AG04450 (cell line): ENCODE measurements at regions not wholly inside any gene's neighbourhood (a gene's known extent, or its start where the extent isn't known, plus 50 kb on each side); places are given as distances from the start of the nearest gene placed in this dataset.

Source experiments
- CTCF ChIA-PET: fragments of 300-600, 350-600 bp; formaldehyde crosslinking; extraction: SDS; loops from one replicate; lab custom pipeline; 2022; ENCODE audit warnings: antibody characterized with exemption, inconsistent platforms; lab: Charles Lee
- POLR2A ChIA-PET: fragments of 350-600 bp; formaldehyde crosslinking; extraction: SDS; loops from one replicate; lab custom pipeline; 2021; ENCODE audit warnings: antibody characterized with exemption, inconsistent platforms; lab: Yijun Ruan, JAX
- DNase-seq: peaks from one replicate; pipeline ENCODE4 v3.0.0-alpha.2; 2011; ENCODE audit warnings: low read depth, low spot score
- H3K27ac ChIP-seq: one replicate; pipeline ENCODE4 v1.5.1; 2012; ENCODE audit warnings: low read depth, low read length, control low read depth
- H3K27me3 ChIP-seq: one replicate; pipeline ENCODE4 v1.6.0; 2012; ENCODE audit warnings: low read length; ENCODE audit not compliant: control insufficient read depth, insufficient read depth
- H3K4me3 ChIP-seq: 2 replicates; pipeline ENCODE4 v1.5.1; 2011; ENCODE audit warnings: mild to moderate bottlenecking, low read depth, low read length, control low read depth
- H3K9me3 ChIP-seq: 2 replicates; pipeline ENCODE4 v1.5.1; 2012; ENCODE audit warnings: low read length; ENCODE audit not compliant: control insufficient read depth, insufficient read depth
- CTCF ChIP-seq: IDR thresholded peaks from 2 replicates; pipeline ENCODE4 v1.5.1; 2011; ENCODE audit warnings: low read depth, low read length, control low read depth, inconsistent platforms

GRCh38 chr5:159695741-159696294 is 220.5 kb upstream of the ADRA1B start:
- Histone ChIP-seq H3K27me3 (peaks cover 4% of the 10 kb centered on the region), H3K4me3 (no peak overlapping the region), H3K9me3 (no peaks in the 10 kb centered on the region), H3K27ac (no peak overlapping the region)
- POLR2A ChIA-PET = no interaction called here
- TF ChIP-seq CTCF = no peak
- no peak for DNase-seq
- CTCF ChIA-PET = no interaction called here

DNA sequence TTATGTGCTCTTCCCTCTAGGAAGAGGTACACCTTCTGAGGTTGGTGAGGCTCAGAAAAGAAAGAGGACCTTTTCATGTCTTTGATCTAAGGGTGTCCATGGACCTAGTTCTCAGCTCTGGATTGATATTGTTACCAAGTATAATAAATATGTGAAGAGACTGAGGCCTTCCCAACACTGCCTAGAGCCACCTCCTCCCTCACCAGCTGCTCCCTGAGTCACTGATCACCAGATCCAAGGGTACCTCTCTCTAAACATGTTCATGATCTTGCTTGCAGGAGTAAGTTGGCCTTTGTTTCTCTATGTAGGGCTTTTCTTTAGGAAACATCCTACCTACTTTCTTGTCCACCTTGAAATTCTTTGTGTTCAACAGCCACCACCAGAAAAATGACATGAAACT is 218.8 kb upstream of the ADRA1B start:
- H3K27ac ChIP-seq = no peak overlapping the region
- POLR2A ChIA-PET = no interaction called here

DNA sequence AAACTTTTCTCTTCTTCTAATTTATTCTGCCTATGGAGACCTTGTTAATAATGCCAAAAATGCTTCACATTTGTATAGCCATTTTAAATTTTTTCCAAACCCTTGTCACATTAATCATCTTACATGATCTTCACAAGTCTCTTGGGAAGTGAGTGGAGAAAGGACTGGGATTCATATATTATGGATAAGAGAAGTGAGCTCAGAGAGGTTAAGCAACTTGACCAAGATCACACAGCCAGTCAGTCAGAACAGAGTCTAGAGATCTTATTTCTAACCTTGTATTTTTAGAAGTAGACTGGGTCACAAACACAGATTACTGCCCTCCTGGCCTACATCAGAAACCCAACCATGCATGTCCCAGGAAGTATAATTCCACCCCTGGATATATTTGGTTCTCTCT is 218.0 kb upstream of the ADRA1B start:
- TF ChIP-seq CTCF = no peak
- Histone ChIP-seq H3K27ac (no peak overlapping the region), H3K27me3 (peaks cover 7% of the 10 kb centered on the region), H3K4me3 (no peak overlapping the region), H3K9me3 (no peaks in the 10 kb centered on the region)
- POLR2A ChIA-PET = no interaction called here
- no peak for DNase-seq
- CTCF ChIA-PET = no interaction called here

More for the DNA sequence above, 218.8 kb upstream of the ADRA1B start:
- no peak for DNase-seq
- peaks cover 4% of the 10 kb centered on the region for H3K27me3 ChIP-seq
- CTCF ChIA-PET = interaction anchor here (0.5 kb wide), 1 partner anchor 312 kb away, joined by 6 read pairs; no protein-coding TSS in a partner anchor
- no peak overlapping the region for H3K4me3 ChIP-seq
- H3K9me3 ChIP-seq = no peaks in the 10 kb centered on the region
- no peak for TF ChIP-seq CTCF

DNA sequence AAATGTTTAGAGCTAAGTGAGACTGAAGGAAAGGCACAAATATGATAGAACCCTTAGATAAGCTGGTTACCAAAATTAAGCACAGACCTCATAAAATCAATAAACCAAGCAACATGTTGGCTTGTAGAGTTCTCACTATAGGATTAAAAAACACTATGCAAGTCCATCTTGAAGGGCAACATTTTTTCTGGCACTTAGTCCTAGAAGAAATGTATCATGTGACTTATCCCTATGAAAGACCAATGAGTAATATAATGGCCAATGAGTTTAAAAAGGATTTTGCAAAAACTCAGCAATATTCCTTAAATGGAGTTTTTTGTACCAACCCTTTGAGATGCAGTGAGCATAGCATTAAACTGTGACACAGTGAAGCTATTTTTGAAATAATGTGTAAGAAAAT is 216.3 kb upstream of the ADRA1B start:
- no peak for DNase-seq
- ChIA-PET POLR2A (no interaction called here), CTCF (no interaction called here)
- H3K27me3 ChIP-seq = peaks cover 14% of the 10 kb centered on the region
- H3K27ac ChIP-seq = no peak overlapping the region
- TF ChIP-seq CTCF = no peak
- H3K9me3 ChIP-seq = no peaks in the 10 kb centered on the region
- H3K4me3 ChIP-seq = no peak overlapping the region

DNA sequence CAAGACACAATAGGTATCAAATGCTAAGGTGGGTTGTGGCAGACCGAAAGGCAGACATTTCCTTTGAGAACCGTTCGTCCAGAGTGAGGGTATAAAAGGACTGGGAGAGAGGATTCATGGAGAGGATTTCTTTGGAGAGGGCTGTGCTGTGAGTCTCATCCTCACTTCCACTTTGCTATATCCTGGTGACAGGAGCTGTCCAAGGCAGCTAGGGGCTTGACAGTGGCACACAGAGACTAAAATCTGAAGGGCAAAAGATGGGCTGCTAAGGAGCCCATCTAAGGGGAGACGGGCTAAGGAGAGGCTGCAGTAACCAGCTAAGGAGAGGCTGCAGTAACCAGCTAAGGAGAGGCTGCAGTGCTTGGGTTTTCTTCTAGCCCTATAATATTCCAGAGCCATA is 214.0 kb upstream of the ADRA1B start:
- Histone ChIP-seq H3K9me3 (no peaks in the 10 kb centered on the region), H3K27ac (no peak overlapping the region), H3K27me3 (peaks cover 10% of the 10 kb centered on the region), H3K4me3 (no peak overlapping the region)
- DNase-seq = no peak
- POLR2A ChIA-PET = no interaction called here
- CTCF ChIA-PET = no interaction called here
- no peak for TF ChIP-seq CTCF
